ENCODE measurements at regions not wholly inside any gene's neighbourhood (a gene's known extent, or its start where the extent isn't known, plus 50 kb on each side); places are given as distances from the start of the nearest gene placed in this dataset.

GRCh38 chr22:44582016-44582415 lies 84.0 kb upstream of the RTL6 start:
- TF ChIP-seq POLR2AphosphoS5 (IDR thresholded peaks at IDR 0.05; ENCODE audit: low read depth, low read length) (no peak), CTCF (IDR thresholded peaks at IDR 0.05) (no peak), TCF7L2 (IDR thresholded peaks at IDR 0.05; ENCODE audit: low read depth, low read length) (no peak), REST (IDR thresholded peaks at IDR 0.05; ENCODE audit: insufficient read depth in 1 of 2, low read depth in 2 of 2, low read length in 1 of 2) (no peak)
